ENCODE measurements at regions not wholly inside any gene's neighbourhood (a gene's known extent, or its start where the extent isn't known, plus 50 kb on each side); places are given as distances from the start of the nearest gene placed in this dataset.

DNA sequence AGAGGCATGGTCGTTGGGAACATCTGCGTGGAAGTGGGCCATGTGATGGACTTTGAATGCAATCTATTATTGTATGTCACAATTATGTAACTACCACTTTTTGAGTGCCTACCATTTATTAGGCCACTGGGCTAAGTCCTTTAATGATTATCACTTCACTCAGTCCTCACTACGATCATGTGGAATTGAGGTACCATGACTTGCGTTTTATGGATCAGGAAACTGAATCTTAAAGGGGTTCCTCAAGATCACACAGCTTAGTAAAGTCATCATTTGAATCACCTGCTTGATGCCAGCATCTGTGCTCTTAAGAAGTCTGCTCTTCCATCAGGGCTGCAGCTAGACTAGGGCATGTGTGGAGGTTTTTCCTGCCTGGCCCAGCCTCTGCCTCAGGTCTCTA, 136.7 kb downstream of the DAD1 start:
- DNase-seq (ENCODE audit: low spot score), result no peak

- no peak for DNase-seq (ENCODE audit: low spot score)
Measured at GRCh38 chr14:22450266-22450665, 138.8 kb downstream of the DAD1 start.

DNA sequence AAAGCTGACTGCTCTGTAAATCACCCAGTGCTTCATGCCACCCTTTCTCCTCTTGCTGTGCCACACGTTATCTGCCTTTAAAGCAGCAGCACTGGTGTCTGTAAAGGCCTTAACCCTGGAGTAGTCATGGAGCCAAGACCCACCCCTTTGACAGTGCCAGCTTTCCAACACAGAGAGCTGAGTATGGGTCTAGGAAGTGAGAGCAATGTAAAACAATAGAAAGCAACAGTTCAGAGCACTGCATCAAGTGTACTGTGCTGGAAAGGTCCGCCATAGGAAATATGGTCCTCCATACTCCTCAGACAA, 139.5 kb downstream of the DAD1 start:
- DNase-seq (ENCODE audit: low spot score), result no peak

GRCh38 chr14:22448905-22449599, 140.0 kb downstream of the DAD1 start:
- DNase-seq (ENCODE audit: low spot score), result no peak

- no peak for DNase-seq (ENCODE audit: low spot score)
Measured at GRCh38 chr14:22448035-22448904, 140.8 kb downstream of the DAD1 start.

DNA sequence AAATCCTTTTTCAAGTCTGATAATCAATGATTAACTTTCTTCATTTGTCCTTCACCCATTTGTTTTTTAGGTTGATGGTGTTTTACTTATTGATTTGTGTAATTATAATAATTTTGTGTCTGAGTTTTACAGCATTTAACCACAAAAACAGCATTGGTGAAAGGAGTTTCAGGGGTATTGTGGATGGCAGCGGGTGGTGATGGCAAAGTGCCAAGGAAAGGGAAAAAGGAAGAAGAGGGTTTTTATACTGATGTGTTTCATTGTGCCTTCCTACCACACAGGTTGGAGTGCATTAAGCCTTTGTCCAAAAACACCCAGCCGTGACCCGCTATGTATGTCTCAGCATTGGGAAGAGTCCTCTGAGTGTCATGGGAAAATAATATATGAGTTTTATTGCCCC, 150.3 kb downstream of the DAD1 start:
- DNase-seq (ENCODE audit: low spot score), result no peak

DNA sequence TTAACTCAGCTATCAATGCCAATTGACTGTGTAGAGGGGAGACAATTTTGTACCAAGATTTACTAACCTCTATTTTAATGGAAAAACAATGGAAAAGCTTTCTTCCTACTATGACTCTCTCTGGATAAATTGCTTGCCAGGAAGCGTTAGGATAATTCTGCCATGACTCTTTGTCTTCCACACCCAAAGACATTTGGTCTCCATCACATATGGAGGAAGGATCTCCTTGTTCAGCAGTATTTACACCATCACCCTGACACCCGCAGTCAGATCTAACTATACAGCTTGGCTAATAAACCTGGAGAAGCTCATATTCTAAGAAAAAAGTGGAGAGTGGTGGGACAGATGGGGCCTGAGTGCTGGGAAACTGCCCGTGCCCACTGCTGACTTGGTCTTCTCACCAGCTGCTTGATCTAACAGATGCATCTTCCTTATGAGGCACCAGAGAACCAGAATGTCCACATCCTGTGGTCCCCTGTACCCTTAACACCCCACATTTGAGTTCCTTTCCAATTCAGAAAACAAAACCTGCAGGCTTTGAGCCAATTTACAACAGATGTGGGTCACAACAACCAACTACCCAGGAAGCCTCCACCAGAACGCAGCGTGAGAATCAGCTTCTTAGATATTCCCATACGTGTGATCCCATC, 154.0 kb downstream of the DAD1 start:
- DNase-seq (ENCODE audit: low spot score), result no peak

DNA sequence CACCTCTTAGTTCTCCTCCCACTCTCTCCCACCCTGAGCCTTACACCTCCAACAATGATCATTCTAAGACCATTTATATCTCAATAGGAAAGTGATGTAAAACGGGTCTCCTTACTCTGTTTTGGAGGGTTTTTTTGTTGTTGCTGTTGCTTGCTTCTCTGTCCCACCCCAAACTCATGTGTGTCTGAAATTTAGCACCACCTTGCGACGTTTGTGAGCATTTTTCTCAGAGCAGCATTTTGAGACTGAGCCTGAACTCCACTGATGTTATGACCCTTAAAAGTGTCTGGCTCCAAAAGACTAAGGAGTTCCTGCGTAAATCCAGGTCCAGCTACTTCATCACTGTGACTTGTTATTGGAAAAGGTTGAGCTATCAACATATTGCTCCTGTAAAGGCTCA, 155.0 kb downstream of the DAD1 start:
- no peak for DNase-seq (ENCODE audit: low spot score)

GRCh38 chr14:22433069-22433468, 156.0 kb downstream of the DAD1 start:
- no peak for DNase-seq (ENCODE audit: low spot score)

- no peak for DNase-seq (ENCODE audit: low spot score)
Measured at GRCh38 chr14:22432348-22432976, 156.6 kb downstream of the DAD1 start.

DNA sequence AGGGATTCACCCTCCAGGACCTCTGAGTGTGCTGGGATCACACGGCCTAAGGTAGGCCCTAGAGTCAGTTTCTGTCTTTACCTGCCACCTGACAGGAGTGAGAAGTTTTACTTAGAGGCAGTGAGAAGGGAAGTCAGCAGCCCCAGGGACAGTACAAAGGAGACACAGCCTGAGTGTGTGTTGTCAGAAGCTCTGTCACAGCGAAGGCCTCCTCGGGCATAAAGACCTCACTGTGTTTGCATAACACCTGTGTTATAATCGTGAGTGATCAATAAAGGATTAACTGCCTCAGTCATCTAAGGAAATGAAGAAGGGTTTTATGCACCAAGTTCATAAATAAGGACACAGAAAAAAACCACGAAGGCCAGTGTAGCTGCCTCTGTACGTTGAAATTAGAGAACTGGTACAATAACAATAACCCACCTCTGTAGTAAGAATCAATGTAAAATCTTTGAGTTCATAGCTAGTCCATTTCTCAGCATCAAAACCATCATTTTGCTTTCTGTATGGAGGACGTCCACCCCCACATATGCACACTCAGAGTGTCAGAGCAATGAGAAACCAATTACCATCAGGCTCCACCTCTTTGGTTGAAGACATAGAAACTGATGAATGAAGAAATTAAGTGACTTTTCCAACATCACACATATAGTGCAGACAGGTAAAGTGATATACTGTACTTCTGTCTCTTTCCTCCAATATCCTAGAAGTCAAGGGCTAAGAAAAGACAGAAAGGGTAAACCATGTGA, 159.3 kb downstream of the DAD1 start:
- DNase-seq (ENCODE audit: low spot score), result no peak

- DNase-seq (ENCODE audit: low spot score), result no peak
Measured at GRCh38 chr14:22428700-22429291, 160.2 kb downstream of the DAD1 start.

DNA sequence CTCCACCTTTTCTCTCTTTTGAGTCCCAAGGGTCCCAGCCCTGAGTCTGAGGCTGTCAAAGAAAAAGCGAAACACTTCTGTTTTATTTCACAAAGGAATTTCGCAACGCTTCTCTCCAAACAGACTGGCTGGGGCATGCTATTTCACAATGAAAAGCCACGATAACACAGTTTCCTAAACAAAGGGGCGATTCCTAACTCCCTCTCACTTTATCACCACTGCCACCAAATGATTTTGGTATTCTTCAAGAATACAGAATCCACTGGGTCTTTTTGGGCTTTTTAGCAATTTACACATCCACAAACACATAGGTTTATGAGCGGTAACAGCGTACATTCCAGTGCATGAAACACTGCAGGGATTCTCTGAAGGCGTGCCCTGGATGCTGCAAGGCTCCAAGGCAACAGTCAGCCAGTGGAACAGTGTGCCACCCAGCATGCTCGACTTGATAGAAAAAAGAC, 161.2 kb downstream of the DAD1 start:
- DNase-seq (ENCODE audit: low spot score), result no peak

DNA sequence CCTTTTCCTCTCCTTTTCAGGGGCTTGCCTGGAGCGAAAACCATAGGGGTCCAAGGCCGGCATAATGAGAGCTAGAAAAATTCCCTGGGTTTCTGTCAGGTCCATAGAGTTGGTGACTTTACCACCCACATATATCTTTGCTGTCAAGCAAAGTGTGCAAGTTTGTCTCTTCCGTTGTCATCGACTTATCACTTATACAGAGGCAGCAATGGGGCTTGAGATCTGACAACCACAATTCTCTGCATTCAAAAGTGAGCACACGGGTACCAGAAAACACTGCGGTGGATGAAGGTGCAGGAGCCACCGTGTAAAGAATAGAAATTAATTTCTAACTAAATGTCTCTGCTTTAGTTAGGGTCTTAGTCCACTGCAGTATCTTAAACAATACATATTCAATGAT, 162.3 kb downstream of the DAD1 start:
- no peak for DNase-seq (ENCODE audit: low spot score)

GRCh38 chr14:22423958-22424357, 165.1 kb downstream of the DAD1 start:
- DNase-seq (ENCODE audit: low spot score), result no peak

DNA sequence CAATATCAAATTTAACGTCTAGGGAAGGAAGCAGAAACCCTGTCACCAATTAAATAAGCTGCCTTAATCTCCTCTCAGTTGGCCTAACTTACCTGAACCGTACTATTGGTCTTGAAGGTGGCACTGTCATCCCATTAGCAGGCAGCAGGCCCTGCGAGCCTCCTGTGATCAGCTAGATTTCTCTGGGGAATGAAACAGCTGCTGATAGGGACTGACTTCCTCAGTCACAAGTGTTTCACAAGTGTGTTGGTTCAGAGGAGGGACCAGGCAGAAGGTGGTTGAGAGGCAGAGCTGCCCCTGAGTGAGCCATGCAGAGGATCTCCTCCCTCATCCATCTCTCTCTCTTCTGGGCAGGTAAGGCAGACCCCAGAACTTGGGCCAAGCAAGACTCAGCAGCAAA, 166.8 kb downstream of the DAD1 start:
- no peak for DNase-seq (ENCODE audit: low spot score)

DNA sequence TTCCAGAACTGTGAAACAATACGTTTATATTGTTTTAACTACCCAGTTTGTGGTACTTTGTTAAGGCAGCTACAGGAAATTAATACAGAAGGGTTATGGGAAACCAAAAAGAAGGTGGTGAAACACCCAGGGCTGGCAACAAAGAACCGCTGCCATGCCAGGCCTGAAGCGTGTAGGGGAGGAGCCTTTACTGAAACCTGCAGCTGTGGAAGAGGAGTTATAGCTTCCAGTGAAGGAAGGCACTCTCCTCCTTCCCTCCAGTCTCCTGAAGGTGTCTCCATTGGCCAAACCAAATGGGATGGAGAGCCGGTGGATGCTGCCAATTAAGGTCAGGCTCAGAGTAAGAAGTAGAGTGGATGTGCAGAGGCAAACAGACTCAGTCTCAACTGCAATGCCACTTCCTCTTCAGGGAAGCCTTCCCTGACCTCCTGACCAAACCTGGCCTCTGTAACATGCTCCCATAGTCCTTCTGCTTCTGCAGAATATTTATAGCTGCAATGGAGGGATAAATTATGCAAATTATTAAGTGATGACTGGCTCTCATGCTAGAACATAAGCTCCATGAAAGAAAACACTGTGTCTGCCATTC, 168.3 kb downstream of the DAD1 start:
- no peak for DNase-seq (ENCODE audit: low spot score)

- no peak for DNase-seq (ENCODE audit: low spot score)
Measured at GRCh38 chr14:22419620-22420019, 169.4 kb downstream of the DAD1 start.

DNA sequence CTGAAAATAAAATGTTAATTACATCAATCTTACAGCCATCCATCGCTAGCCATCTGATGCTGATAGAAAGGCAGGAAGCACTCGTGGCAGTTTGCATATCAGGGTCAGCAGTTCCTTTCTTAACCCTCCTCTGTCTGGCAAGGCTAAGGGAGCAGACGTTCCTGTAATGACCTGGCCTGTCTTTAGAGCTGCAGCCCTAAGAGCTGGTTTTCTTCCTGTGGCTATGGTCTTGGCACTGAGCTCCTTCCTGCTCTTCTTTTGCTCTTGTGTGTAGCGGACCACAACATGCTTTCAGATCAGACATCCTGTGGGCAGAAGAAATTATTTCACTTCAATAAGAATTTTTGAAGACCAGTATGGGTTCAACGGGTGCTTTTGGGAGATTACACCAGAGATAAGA, 170.4 kb downstream of the DAD1 start:
- no peak for DNase-seq (ENCODE audit: low spot score)

GRCh38 chr14:22417914-22418313, 171.1 kb downstream of the DAD1 start:
- no peak for DNase-seq (ENCODE audit: low spot score)

DNA sequence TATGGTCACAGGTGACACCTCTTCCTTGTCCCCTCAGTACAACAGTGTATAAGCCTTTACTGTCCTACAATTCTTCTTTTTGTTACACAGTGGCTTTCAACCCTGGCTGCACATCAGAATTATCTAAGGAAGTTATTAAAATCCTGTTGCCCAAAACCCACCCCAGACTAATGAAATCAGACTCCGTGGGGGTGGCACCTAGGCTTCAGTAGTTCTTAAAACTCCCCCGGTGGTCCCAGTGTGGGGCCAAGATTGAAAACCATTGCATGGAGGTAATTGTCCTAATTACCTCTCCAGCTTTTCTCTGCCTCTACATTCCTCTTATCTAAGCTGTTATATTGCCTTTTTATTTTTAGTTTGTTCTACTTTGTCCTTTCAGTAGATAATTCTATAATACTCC, 172.8 kb downstream of the DAD1 start:
- no peak for DNase-seq (ENCODE audit: low spot score)

Data from activated CD4-positive, alpha-beta T cell treated with anti-CD3 and anti-CD28 coated beads, Interleukin-2, Interleukin-4, amounts not matched to agents 100 ng/mL and 50 ng/mL, durations not matched to agents 16 hours and 8 hours (primary cell).